ENCODE measurements at regions not wholly inside any gene's neighbourhood (a gene's known extent, or its start where the extent isn't known, plus 50 kb on each side); places are given as distances from the start of the nearest gene placed in this dataset.
A peak's percentile ranks its signal among the peaks of the same experiment; 100 is the strongest.
"Not testable (repeated sequence)": the region's sequence is repeated elsewhere in the genome, so short reads cannot be mapped to it uniquely, and the experiment has no call there.

DNA sequence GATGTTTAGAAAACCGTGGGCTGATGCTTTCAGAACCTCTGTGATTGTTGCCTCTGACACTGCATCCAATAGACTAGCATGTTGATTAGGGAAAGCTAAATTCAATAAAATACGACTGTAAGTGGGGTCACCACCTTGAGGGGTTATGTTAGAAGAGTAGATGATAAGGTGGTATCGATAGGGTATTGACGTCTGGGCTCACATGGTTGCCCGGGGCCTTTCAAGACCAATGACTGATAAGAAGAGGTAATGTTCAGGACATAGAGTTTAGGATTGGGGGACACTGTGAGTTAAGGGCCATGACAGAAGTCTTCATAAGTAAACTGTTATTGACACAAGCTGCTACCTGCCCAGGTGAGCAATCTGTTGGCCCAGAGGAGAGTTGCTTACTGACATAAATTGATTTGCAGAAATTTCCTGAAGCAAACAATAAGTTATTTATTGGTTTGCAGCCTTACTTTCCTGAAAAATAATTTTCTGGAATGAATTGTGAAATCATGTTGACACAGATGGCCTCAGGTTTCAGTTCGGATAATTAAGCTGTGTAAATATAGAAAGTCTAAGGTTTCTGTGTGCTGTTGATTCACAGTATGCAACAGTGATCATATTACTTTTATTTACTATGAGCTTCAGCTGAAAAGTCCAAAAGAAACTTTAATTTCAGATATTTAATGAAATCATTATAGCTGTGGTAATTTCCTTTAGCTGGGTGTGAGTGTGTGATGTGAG, 289.9 kb upstream of the PRSS16 start:
- peak in 1 of 2 experiments; percentile 3 for DNase-seq

DNA sequence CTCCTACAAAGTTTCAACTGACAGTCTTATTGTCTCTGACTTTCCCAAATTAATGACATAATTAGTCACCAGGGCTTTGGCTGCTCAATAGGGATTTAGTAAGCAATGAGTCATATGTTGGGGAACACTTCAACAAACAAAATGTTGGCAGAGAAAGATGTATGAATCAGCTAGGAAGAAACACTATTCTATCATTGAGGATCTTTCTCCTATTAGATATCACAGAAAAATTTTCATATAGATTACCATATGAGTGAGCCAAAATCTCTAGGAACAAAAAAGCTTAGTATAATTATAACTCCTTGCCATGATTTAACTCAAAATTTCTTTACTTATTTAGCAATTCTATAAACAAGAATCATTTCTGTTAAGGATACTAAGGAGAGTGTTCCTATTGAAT, 286.3 kb upstream of the PRSS16 start:
- not testable (repeated sequence) for DNase-seq

DNA sequence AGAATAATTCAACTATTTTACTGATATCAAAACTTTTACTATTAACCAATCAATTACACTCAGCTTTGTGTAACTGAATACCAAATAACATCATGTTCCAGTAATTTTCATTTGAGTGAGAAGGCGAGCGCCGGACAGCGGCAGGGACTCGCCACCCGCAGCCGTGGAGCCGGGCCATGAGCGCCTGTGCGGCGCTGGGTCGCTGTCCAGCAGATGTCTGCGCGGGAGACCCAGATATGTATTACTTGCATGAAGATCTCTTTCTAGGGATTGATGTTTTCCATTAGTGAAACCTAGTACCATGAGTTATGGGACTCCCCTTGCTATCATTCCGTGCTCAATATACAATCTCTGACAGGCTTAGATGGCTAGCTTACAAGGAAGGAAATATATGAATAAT, 245.1 kb upstream of the PRSS16 start:
- DNase-seq, result no peak

DNA sequence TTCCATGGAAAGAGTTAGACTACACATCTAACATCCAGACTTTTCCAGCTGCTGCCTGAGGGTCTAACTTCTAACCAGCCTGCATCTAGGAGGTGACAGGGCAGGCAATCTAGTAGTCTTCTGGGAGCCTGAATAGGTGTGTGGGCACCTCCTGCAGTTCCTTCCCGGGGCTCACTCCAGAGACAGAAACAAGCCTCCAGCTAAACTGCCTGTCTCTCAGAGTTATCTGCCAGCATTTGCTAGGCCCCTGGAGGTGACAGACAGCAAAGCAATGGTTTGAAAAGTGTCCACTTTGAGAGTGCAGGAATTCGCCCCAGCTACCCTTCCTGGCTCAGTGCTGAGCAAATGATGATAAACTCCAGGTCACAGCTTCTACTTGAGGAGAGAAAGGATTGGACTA, 240.5 kb upstream of the PRSS16 start:
- no peak for DNase-seq

DNA sequence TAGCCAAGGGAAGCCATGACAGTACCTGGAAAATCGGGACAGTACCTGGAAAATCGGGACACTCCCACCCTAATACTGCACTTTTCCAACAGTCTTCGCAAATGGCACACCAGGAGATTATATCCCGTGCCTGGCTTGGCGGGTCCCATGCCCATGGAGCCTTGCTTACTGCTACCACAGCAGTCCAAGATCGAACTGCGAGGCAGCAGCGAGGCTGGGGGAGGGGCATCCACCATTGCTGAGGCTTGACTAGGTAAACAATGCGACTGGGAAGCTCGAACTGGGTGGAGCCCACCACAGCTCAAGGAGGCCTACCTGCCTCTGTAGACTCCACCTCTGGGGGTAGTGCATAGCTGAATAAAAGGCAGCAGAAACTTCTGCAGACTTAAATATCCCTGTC, 238.9 kb upstream of the PRSS16 start:
- DNase-seq, result not testable (repeated sequence)

DNA sequence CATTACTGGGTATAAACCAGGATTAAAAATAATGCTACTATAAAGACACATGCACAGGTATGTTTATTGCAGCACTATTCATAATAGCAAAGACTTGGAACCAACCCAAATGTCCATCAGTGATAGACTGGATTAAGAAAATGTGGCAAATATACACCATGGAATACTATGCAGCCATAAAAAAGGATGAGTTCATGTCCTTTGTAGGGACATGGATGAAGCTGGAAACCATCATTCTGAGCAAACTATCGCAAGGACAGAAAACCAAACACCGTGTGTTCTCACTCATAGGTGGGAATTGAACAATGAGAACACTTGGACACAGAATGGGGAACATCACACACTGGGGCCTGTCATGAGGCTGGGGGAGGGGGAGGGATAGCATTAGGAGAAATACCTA, 233.4 kb upstream of the PRSS16 start:
- not testable (repeated sequence) for DNase-seq

DNA sequence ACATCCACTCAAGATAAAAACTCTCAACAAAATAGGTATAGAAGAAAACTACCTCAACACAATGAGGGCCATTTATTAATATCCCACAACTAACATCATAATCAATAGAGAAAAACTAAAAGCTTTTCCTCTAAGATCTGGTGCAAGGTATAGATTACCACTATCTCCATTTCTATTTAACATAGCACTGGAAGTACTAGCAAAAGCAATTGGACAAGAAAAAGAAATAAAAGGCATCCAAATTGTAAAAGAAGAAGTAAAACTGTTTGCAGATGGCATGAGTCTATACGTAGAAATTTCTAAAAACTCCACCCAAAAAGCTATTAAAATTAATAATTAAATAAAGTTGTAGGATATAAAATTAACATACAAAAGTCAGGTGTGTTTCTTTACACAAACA, 230.8 kb upstream of the PRSS16 start:
- DNase-seq, result no peak

DNA sequence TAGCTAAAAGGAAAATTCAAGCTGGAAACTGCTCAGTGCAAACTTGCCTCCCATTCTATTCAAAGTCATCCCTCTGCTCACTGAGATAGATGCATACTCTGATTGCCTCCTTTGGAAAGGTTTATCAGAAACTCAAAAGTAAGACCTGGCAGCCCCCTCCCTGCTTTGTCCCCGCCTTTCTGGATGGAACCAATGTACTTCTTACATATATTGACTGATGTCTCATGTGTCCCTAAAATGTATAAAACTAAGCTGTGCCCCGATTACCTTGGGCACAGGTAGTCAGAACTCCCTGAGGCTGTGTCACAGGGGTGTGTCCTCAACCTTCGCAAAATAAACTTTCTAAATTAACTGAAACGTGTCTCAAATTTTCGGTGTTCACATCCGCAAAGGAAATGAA, 229.1 kb upstream of the PRSS16 start:
- DNase-seq, result not testable (repeated sequence)

DNA sequence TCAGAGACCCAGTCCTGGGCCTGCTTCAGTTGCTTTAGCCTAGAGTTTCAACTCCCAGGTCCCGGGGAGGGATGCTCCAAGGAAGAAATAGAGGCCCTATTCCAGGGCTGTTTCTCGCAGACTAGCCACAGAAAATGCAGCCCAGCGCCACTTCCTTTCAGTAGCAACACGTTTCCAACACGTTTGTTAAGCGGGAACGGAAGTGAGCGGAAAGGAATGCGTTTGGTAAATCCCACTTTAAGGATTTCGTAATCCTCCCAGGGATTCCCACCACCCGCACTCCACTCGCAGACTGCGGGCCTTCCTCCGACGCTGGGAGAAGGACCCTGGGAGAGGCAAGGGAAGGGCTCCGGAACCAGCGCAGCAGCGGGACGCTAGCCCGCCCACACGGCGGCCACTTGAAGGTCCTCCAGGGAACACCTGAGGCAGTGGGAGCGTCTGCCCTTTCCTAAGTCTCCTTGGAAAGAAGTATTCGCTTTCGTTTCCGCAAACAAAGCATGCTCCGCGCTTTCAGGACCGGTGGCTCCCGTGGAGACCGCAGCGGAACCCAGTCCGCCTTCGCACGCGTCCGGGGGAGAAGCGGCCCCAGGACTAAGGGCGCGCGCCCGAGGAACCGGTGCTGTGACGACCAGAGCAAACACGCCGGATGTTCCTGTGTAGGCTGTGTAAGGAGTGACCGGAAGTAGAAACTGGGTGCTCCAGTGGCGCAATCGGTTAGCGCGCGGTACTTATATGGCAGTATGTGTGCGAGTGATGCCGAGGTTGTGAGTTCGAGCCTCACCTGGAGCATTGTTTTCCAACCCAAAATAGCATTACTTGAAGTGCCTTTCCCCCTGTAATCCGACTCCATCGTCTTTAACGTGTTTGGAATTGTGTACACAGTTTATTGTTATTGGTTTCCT, 227.6 kb upstream of the PRSS16 start:
- peak; percentile 63 to 70 for DNase-seq

DNA sequence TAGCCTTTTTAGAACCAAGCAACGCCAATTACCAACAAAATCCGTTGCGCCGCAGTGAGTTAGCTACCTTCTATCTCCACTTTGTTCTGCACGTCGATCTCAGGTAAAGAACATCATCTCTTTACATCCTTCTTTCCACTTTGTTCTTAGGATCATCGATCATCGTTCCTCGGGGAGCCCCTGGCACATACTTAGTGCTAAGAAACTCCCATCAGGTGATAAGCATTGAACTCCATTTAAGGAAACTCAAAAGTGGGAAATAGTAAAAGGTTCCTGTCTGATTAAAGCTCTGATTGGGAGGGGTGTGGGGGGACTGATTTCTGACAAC, 227.0 kb upstream of the PRSS16 start:
- DNase-seq, result no peak

DNA sequence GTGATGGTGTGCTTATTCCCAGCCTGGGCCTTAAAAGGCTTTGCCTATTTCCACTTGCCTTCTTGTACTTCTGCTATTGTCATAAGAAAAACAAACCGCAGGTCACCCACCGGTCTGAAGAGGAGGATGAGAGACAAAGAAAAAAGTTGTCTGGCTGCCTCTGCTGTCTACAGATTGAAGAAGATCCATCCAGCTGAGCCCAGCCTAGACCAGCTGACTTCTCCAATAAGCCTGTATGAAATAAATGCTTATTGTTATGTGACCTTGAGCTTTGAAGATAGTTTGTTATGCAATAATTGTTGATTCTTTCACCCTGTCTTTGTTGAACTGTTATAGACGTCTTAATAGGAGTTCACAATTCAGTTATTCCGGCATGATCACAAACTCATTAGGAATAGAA, 223.8 kb upstream of the PRSS16 start:
- no peak for DNase-seq

DNA sequence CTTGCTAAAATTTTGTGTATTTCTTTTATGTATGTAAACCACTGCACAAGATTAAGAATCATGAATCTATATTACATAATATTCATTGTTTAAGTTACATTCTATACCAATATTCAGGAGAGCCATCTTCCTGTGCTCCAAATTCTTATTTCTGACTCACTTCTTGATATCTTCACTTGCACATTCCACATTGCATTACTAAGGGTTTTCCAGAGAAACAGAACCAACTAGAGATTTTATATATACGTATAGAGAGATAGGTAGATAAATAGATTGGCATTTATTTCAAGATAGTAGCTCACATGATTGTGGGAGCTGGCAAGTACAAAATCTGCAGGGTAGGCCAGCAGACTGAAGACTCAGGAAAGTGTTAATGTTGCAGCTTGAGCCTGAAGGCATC, 222.2 kb upstream of the PRSS16 start:
- no peak for DNase-seq

DNA sequence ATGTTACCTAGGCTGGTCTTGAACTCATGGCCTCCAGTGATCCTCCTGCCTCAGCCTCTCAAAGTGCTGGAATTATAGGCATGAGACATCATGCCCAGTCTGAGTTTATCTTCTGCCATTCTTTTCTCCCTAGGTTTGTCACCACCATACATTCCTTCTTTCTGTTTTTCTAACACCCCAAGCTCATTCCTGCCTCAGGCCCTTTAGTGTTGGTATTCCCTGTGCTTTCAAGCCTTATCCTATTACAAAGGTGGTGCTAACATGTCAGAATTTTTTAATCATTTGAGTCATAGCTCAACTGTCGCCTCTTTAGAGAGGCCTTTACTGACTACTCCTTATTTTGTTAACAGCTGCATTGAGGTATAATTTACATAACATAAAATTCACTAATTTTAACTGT, 221.1 kb upstream of the PRSS16 start:
- DNase-seq, result no peak

DNA sequence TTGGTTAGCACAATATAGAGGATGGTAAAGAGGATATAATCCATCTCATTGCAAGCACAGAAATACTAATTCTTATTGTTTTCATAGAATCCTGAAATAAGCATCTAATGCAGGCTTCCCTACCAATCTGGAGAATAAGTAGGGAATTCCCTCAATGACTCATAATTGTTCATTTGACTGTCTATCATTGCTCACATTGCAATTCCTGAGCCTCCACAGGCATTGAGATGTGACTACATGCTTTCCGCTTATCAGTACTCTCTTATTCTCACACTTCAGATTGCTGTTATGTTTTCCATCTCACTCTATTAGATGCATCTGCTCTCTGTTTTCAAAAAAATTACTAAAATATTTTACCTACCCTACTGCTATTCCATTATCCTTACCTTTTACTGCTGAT, 216.2 kb upstream of the PRSS16 start:
- DNase-seq, result no peak

DNA sequence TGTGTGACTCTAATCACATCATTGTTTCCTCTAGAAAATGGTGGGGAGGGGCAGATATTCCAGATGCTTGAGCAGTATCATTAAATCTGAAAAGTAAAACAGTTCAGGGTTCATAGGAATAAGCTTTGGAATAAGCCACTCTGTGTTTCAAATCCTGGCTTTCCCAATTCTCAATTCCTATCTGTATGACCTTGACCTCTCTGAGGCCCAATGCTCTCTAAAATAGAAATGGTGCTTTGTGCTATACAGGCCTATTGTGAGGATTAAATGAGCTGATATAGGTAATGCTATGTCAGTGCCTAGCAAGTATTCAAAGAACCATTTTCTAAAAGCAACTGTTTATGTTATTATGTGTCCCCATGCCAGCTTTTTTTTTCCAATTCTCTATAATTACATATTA, 209.0 kb upstream of the PRSS16 start:
- DNase-seq, result no peak

DNA sequence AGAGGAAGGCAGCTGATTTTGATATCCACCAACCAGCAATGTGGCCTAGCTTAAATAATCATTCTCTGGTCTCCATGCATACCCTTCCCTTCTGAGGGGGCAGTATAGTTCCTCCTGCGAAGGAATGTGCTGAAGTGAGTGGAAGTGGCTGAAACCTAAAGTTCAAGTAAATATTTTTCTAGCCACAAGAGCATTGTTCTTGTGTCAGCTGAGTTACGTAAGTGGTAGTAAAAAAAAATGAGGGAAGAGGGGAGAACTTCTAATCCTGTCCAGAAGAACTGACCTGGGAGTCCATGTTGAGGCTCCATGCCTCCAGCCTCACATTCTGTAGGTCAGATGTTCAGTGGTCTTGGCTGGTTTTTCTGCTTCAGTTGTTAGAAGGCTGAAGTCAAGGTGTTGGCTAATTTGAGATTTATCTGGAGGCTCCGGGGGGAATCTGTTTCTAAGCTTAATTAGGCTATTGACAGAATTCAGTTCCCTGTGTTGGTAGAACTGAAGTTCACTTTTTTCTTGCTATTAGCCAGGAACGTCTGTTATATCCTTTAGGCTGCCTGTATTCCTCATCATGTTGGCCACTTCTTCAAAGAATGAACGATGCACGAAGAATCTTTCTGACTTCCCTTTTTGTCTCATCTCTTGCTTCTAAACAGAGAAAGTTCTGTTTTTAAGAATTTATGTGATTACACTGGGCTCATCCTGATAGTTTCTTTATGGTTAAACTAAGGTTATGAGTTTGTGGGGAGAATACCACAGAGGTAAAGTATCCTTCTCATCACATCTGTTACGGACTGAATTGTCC, 207.1 kb upstream of the PRSS16 start:
- DNase-seq, result no peak

DNA sequence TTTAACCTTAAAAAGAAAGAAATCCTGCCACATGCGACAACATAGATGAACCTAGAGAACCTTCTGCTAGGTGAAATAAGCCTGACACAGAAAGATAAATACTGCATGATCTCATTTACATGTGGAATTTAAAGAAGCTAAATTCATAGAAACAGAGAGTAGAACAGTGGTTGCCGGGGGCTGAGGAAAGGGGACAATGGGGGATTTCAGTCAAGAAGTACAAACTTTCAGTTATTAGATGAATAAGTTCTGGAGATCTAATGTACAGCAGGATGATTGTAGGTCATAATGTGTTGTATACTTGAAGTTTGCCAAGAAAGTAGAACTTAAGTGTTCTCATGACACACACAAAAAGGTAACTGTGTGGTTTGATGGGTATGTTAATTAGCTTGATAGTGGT, 204.3 kb upstream of the PRSS16 start:
- no peak for DNase-seq

DNA sequence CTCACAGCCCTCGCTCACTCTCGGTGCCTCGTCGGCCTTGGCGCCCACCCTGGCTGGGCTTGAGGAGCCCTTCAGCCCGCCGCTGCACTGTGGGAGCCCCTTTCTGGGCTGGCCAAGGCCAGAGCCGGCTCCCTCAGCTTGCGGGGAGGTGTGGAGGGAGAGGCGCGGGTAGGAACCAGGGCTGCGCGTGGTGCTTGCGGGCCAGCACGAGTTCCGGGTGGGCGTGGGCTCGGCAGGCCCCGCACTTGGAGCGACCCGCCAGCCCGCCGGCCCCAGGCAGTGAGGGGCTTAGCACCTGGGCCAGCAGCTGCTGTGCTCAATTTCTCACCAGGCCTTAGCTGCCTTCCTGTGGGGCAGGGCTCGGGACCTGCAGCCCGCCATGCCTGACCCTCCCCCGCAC, 202.4 kb upstream of the PRSS16 start:
- not testable (repeated sequence) for DNase-seq

DNA sequence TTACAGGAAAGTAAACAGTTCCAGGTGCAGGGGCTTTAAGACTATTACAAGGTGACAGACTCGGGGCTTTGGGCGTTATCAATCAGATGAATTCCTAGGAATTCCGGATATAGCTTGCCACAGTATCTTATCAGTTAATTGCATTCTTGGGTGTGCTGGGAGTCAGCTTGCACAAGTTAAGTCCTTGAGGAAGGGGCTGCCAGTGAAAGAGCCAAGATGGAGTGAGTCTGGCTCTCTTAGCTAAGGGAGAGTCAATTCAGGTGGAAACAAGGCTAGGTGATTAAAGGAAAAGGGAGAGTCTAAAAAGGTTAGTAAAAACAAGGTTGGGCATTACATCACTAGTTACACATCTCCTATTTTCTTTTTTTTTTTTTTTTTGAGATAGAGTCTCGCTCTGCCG, 199.8 kb upstream of the PRSS16 start:
- DNase-seq, result not testable (repeated sequence)

DNA sequence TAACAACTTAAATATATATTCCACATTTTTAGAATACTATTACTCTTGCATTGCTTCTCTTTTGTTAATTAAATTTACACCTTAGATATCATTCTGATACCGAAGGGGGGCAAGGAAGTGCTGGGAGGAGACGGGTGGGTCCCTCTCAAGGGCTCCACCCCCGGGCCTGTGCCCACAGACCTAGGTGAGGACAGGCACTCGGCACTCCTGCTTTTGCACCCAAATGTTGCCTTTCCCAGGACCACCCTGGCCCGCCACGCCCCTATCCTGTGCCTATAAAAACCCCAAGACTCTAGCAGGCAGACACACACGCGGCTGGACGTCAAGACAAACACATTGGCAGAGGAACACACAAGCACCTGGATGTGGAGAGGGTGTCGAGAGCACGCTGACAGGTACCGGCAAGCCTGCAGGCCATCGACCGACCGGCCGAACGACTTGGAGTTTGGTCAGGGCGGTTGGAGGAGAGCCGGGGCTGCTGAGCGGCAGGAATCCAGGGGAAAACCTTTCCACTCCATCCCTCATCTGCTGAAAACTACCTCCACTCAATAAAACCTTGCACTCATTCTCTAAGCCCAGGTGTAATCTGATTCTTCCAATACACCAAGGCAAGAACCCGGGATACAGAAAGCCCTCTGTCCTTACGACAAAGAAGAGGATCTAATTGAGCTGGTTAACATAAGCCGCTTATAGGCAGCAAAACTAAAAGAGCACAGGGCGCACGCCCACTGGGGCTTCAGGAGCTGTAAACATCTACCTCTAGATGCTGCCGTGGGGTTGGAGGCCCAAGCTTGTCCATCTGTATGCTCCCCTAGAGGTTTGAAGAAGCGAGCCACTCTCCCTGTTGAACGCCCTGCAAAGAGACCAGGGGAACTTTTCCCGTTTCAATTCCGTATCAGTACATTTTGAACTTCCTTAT, 197.4 kb upstream of the PRSS16 start:
- DNase-seq, result no peak

DNA sequence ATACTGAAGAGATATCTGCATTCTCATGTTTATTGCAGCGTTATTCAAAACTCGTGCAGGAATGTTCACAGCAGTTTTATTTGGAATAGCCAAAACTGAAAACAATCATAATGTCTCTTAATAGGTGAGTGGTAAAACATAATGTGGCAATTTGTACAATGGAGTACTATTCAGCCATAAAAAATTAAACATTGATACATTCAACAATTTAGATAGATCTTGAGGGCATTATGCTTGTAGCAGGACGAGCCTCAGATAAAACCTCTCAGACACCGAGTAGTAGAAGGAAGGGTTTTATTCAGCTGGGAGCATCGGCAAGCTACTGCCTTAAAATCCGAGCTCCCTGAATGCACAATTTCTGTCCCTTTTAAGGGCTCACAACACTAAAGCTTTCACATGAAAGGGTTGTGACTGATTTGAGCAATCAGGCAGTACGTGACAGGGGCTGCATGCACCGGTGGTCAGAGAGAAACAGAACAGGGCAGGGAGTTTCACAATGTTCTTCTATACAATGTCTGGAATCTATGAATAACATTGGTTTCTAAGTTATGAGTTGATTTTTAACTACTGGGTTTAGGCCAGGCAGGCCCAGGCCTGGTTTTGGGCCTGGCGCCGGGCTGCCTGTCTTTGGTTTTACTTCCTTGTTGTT, 195.3 kb upstream of the PRSS16 start:
- not testable (repeated sequence) for DNase-seq

DNA sequence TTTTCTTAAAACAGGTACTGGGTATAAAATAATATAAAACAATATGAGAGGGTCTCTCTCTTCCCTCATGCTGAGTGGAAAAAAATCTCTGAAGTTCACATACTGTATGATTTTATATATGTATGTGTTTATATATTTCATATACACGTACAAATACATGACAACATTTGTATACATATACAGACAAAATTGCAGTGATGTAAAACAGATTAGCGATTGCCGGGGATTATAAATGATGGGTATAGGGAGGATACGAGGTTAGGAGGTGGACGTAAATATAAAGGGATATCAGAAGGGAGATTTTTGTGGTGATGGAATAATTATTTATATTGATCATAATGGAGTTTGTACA, 194.8 kb upstream of the PRSS16 start:
- no peak for DNase-seq
